Lower leg skin (tissue), 3 donors: ENCODE measurements at regions not wholly inside any gene's neighbourhood (a gene's known extent, or its start where the extent isn't known, plus 50 kb on each side); places are given as distances from the start of the nearest gene placed in this dataset.

Source experiments
- POLR2A ChIP-seq, 2 donors: fragments of 450-650 bp; IDR thresholded peaks; one replicate each; pipeline ENCODE4 v1.6.1; 2016 to 2017; ENCODE audit warnings: antibody characterized with exemption in 2 of 2, mild to moderate bottlenecking in 1 of 2, moderate library complexity in 1 of 2
- TF ChIP-seq, protein P1 (sequence below), 3 donors: fragments of 450-650 bp; IDR thresholded peaks; one replicate each; pipeline ENCODE4 v1.5.1; 2016; ENCODE audit warnings: antibody characterized with exemption in 3 of 3, mild to moderate bottlenecking in 3 of 3, moderate library complexity in 2 of 3

GRCh38 chr4:129883996-129884395 lies 788.0 kb downstream of the C4orf33 start:
- TF ChIP-seq, protein P1, sequence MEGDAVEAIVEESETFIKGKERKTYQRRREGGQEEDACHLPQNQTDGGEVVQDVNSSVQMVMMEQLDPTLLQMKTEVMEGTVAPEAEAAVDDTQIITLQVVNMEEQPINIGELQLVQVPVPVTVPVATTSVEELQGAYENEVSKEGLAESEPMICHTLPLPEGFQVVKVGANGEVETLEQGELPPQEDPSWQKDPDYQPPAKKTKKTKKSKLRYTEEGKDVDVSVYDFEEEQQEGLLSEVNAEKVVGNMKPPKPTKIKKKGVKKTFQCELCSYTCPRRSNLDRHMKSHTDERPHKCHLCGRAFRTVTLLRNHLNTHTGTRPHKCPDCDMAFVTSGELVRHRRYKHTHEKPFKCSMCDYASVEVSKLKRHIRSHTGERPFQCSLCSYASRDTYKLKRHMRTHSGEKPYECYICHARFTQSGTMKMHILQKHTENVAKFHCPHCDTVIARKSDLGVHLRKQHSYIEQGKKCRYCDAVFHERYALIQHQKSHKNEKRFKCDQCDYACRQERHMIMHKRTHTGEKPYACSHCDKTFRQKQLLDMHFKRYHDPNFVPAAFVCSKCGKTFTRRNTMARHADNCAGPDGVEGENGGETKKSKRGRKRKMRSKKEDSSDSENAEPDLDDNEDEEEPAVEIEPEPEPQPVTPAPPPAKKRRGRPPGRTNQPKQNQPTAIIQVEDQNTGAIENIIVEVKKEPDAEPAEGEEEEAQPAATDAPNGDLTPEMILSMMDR (IDR thresholded peaks at IDR 0.05): no peak
- no peak for TF ChIP-seq POLR2A (IDR thresholded peaks at IDR 0.05)
